ENCODE measurements at regions not wholly inside any gene's neighbourhood (a gene's known extent, or its start where the extent isn't known, plus 50 kb on each side); places are given as distances from the start of the nearest gene placed in this dataset.
"Not testable (repeated sequence)": the region's sequence is repeated elsewhere in the genome, so short reads cannot be mapped to it uniquely, and the experiment has no call there.

GRCh38 chr12:92253301-92253700 is 107.7 kb upstream of the BTG1 start:
- no peak for DNase-seq

- no peak for DNase-seq
Observed at GRCh38 chr12:92248977-92249376, 103.3 kb upstream of the BTG1 start.

GRCh38 chr12:92244036-92244435 is 98.4 kb upstream of the BTG1 start:
- DNase-seq: no peak

- DNase-seq: no peak
Observed at GRCh38 chr12:92242907-92243306, 97.3 kb upstream of the BTG1 start.

GRCh38 chr12:92237762-92238523 is 92.3 kb upstream of the BTG1 start:
- no peak for DNase-seq

GRCh38 chr12:92237262-92237661 is 91.6 kb upstream of the BTG1 start:
- DNase-seq: no peak

- DNase-seq: no peak
Observed at GRCh38 chr12:92235703-92236472, 90.2 kb upstream of the BTG1 start.

- no peak for DNase-seq
Observed at GRCh38 chr12:92234533-92234932, 88.9 kb upstream of the BTG1 start.

GRCh38 chr12:92233346-92234015 is 87.8 kb upstream of the BTG1 start:
- DNase-seq: no peak

- not testable (repeated sequence) for DNase-seq
Observed at GRCh38 chr12:92232371-92232932, 86.8 kb upstream of the BTG1 start.

GRCh38 chr12:92231945-92232344 is 86.3 kb upstream of the BTG1 start:
- DNase-seq: not testable (repeated sequence)

GRCh38 chr12:92231532-92231931 is 85.9 kb upstream of the BTG1 start:
- DNase-seq: not testable (repeated sequence)

- DNase-seq: no peak
Observed at GRCh38 chr12:92229381-92229780, 83.7 kb upstream of the BTG1 start.

GRCh38 chr12:92226961-92227360 is 81.3 kb upstream of the BTG1 start:
- DNase-seq: no peak

GRCh38 chr12:92226071-92226661 is 80.5 kb upstream of the BTG1 start:
- DNase-seq: no peak

- DNase-seq: no peak
Observed at GRCh38 chr12:92224685-92225331, 79.2 kb upstream of the BTG1 start.

GRCh38 chr12:92223481-92223880 is 77.8 kb upstream of the BTG1 start:
- no peak for DNase-seq

- no peak for DNase-seq
Observed at GRCh38 chr12:92221656-92222315, 76.1 kb upstream of the BTG1 start.

- no peak for DNase-seq
Observed at GRCh38 chr12:92218394-92219077, 72.9 kb upstream of the BTG1 start.

- no peak for DNase-seq
Observed at GRCh38 chr12:92216092-92216491, 70.4 kb upstream of the BTG1 start.

GRCh38 chr12:92215358-92215757 is 69.7 kb upstream of the BTG1 start:
- DNase-seq: no peak
